ENCODE measurements at regions not wholly inside any gene's neighbourhood (a gene's known extent, or its start where the extent isn't known, plus 50 kb on each side); places are given as distances from the start of the nearest gene placed in this dataset.
"Not testable (repeated sequence)": the region's sequence is repeated elsewhere in the genome, so short reads cannot be mapped to it uniquely, and the experiment has no call there.

DNA sequence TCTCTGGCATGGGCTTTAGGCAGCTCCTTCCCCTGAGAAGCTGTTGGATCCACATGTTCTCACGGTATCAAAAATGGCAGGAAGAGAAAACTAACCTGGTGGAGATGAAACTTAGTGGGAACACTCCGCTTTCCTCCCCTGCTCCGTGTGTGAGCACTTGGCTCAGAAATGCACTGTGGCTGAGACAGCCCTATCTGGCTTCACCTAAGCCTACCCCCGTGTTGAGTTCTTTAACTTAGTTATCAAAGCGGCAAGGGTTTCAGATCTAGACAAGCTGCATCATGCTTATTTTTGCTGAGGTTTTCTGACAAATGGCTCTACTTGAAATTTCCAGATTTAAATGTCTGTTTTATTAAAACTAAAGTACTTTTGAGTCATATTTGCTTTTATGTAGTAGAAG lies 221.6 kb upstream of the PLGLB2 start:
- H3K9me3 ChIP-seq (ENCODE audit: control insufficient read depth in 1 of 2, low read length in 2 of 2); H3K9ac ChIP-seq (ENCODE audit: low read depth in 1 of 2, low read length in 2 of 2); H3K27ac ChIP-seq (ENCODE audit: low read depth, low read length); H3K4me1 ChIP-seq (ENCODE audit: control insufficient read depth in 1 of 2, insufficient read depth in 2 of 2, low read length in 2 of 2); H3K36me3 ChIP-seq (ENCODE audit: control insufficient read depth in 1 of 2, insufficient read depth in 2 of 2, low read length in 2 of 2); H3K27me3 ChIP-seq (ENCODE audit: control insufficient read depth in 1 of 2, insufficient read depth in 2 of 2, low read length in 2 of 2); H3K4me3 ChIP-seq (ENCODE audit: low read depth in 1 of 2, low read length in 2 of 2): not testable (repeated sequence)

DNA sequence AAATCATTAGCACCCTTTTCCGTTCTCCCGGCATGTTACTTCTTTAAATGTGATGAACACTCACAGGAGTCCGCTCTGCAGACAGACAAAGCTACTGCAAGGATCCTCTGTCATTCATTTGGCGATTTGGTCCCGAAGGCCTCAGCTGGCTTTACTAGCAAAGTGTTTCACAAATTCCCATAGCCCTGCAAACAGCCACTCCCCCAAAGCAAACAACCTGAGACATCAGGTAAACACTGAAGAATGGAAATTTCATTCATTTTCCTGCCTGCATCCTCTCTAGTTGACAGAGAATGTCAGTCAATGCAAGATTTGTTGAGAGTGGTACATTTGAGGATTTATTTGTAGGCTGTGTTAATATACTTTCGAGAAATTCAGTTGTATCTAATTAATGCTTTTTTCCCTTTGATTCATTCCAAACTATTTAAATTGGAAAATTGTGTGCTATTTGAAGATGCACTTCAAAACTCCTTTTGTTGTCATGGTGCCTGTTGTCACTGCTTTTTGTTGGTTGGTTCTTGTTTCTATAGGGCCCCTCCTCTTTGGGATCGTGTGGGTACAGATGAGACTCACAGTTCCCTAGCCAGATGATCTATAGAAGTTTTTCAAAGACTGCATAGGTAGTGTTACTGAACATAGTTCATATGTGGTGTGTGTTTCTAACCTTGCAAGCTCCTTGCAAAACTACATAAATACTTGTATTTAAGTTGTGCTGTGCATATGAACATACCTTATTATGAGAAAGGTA lies 215.7 kb upstream of the PLGLB2 start:
- H3K27me3 ChIP-seq (ENCODE audit: control insufficient read depth in 1 of 2, insufficient read depth in 2 of 2, low read length in 2 of 2); H3K4me1 ChIP-seq (ENCODE audit: control insufficient read depth in 1 of 2, insufficient read depth in 2 of 2, low read length in 2 of 2); H3K27ac ChIP-seq (ENCODE audit: low read depth, low read length); H3K4me3 ChIP-seq (ENCODE audit: low read depth in 1 of 2, low read length in 2 of 2); H3K36me3 ChIP-seq (ENCODE audit: control insufficient read depth in 1 of 2, insufficient read depth in 2 of 2, low read length in 2 of 2); H3K9me3 ChIP-seq (ENCODE audit: control insufficient read depth in 1 of 2, low read length in 2 of 2); H3K9ac ChIP-seq (ENCODE audit: low read depth in 1 of 2, low read length in 2 of 2): not testable (repeated sequence)

DNA sequence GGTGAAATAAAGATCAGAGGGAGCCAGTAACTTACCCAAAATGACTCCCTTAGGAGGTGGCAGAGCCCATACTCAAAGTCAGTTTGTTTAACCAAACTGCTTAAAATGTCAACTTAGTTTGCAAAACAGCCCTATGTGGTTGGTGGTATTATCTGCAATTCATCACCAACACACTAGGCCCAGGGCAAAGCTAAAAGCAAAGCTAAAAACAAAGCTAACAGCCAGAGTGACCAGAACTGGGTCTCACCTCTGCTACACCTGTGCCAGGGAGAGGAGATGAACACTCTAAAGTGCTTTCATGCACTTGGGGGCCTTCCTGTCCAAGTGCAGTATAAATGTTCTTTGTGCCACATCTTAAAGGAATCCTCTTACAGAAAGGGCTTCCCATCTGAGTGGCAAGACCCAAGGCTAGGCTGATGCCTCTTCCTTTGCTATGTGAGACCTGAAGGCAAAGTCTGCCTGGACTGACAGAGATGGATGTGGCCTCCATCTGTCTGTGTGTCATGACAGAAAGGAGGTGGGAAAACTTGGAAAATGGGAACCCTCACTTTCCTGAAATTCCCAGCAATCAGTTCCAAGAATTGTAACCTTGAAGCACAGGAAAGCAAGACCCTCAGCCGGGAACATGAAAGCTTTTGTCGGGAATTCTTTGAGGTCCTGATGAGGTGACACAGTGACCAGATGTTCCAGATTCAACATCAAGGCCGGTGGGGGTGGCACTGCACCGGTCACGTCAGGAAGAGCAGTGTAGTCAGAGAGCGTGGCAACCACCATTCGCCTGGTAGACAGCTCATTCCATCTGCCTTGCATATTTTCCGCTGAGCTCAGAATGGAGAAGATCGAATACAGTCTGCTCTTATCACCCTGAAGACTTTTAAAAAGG lies 214.3 kb upstream of the PLGLB2 start:
- not testable (repeated sequence) for H3K27me3 ChIP-seq (ENCODE audit: control insufficient read depth in 1 of 2, insufficient read depth in 2 of 2, low read length in 2 of 2); H3K4me3 ChIP-seq (ENCODE audit: low read depth in 1 of 2, low read length in 2 of 2); H3K27ac ChIP-seq (ENCODE audit: low read depth, low read length); H3K36me3 ChIP-seq (ENCODE audit: control insufficient read depth in 1 of 2, insufficient read depth in 2 of 2, low read length in 2 of 2); H3K4me1 ChIP-seq (ENCODE audit: control insufficient read depth in 1 of 2, insufficient read depth in 2 of 2, low read length in 2 of 2); H3K9ac ChIP-seq (ENCODE audit: low read depth in 1 of 2, low read length in 2 of 2); H3K9me3 ChIP-seq (ENCODE audit: control insufficient read depth in 1 of 2, low read length in 2 of 2)

DNA sequence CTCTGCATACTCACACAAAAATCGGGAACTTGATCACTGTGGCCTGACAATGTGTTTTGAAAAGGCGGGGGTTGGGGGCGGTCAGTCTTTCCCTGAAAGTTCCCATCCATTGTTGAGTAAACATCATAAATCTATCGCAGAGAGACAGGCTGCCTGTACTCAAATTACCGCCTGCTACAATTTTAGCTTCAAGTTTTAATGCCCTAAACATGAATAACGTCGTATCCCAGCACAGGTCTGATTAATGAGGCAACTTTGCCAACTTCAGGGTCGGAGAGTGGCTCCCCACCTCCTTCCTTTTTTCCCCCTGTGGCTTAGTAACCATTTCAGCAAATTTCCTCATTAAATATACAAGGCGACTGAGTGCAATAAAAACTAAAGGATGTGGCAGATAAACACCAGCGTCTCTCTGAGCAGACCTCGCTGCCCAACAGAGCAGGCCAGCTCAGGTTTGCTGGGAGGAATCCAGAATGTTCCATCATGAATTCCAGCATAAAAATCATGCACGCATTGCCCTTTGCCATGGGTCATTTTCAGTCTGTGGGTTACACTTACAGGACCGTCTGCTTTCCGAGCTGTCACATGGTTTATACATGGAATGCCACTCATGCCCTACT lies 213.5 kb upstream of the PLGLB2 start:
- not testable (repeated sequence) for H3K27ac ChIP-seq (ENCODE audit: low read depth, low read length); H3K27me3 ChIP-seq (ENCODE audit: control insufficient read depth in 1 of 2, insufficient read depth in 2 of 2, low read length in 2 of 2); H3K9me3 ChIP-seq (ENCODE audit: control insufficient read depth in 1 of 2, low read length in 2 of 2); H3K4me3 ChIP-seq (ENCODE audit: low read depth in 1 of 2, low read length in 2 of 2); H3K9ac ChIP-seq (ENCODE audit: low read depth in 1 of 2, low read length in 2 of 2); H3K4me1 ChIP-seq (ENCODE audit: control insufficient read depth in 1 of 2, insufficient read depth in 2 of 2, low read length in 2 of 2); H3K36me3 ChIP-seq (ENCODE audit: control insufficient read depth in 1 of 2, insufficient read depth in 2 of 2, low read length in 2 of 2)

DNA sequence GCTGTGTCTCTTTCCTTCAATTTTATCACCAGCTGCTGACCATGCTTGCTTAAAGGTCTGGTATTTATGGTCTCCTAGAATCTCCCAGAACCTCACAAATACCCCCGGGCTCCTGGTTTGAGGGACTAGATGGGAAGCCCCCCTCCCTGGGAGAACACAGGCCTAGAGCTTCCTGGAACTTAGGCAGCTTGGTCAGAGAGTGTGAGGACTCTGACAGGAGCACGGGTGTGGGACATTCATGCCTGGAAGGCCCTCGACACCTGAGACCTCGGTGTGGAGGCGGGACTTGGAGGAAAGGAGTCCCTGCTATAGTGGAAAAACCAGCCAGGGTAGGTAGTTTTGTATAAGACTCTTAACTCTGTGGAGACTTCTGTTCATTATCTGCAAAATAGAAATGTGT lies 211.5 kb upstream of the PLGLB2 start:
- not testable (repeated sequence) for H3K9ac ChIP-seq (ENCODE audit: low read depth in 1 of 2, low read length in 2 of 2); H3K36me3 ChIP-seq (ENCODE audit: control insufficient read depth in 1 of 2, insufficient read depth in 2 of 2, low read length in 2 of 2); H3K27ac ChIP-seq (ENCODE audit: low read depth, low read length); H3K9me3 ChIP-seq (ENCODE audit: control insufficient read depth in 1 of 2, low read length in 2 of 2); H3K4me3 ChIP-seq (ENCODE audit: low read depth in 1 of 2, low read length in 2 of 2); H3K4me1 ChIP-seq (ENCODE audit: control insufficient read depth in 1 of 2, insufficient read depth in 2 of 2, low read length in 2 of 2); H3K27me3 ChIP-seq (ENCODE audit: control insufficient read depth in 1 of 2, insufficient read depth in 2 of 2, low read length in 2 of 2)

DNA sequence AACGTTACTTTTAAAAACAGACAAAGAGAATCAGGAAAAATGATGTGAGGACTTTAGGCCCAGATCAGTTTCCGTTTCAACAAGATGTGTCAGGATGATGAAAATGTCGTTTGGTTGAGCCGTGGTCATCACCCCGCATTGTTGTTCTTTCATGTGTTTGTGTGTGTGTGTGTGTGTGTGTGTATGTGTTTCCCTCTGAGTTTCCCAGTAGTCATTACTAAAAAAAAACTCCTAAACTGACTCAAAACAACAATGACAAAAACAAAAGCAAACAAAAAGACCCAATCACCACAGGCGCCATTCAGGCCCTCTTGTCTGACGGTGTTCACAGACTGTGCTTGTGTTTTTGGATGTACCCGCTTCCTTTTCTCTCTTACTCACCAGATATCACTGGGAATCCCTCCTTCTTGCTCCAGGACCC lies 210.6 kb upstream of the PLGLB2 start:
- not testable (repeated sequence) for H3K27me3 ChIP-seq (ENCODE audit: control insufficient read depth in 1 of 2, insufficient read depth in 2 of 2, low read length in 2 of 2); H3K4me1 ChIP-seq (ENCODE audit: control insufficient read depth in 1 of 2, insufficient read depth in 2 of 2, low read length in 2 of 2); H3K27ac ChIP-seq (ENCODE audit: low read depth, low read length); H3K4me3 ChIP-seq (ENCODE audit: low read depth in 1 of 2, low read length in 2 of 2); H3K9me3 ChIP-seq (ENCODE audit: control insufficient read depth in 1 of 2, low read length in 2 of 2); H3K9ac ChIP-seq (ENCODE audit: low read depth in 1 of 2, low read length in 2 of 2); H3K36me3 ChIP-seq (ENCODE audit: control insufficient read depth in 1 of 2, insufficient read depth in 2 of 2, low read length in 2 of 2)

DNA sequence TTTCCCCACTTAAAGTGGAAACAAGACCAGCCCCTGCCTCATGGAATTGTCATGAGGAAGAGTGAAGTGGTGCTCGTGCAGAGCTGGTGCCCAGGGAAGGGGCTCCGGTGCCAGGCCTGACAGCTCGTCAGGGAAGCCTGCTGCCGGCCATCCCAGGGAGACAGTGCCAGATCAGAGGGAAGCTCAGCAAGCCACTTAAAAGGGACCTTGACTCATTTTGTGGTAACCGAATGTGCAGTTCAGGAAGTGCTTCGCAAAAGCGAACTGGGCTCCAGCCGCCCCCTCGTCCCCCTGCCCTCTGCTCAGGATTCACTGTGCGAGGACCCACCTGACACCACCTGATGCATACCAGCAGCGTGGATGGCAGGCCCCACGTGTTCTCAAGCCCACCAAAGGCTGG lies 209.6 kb upstream of the PLGLB2 start:
- not testable (repeated sequence) for H3K36me3 ChIP-seq (ENCODE audit: control insufficient read depth in 1 of 2, insufficient read depth in 2 of 2, low read length in 2 of 2); H3K27ac ChIP-seq (ENCODE audit: low read depth, low read length); H3K9me3 ChIP-seq (ENCODE audit: control insufficient read depth in 1 of 2, low read length in 2 of 2); H3K27me3 ChIP-seq (ENCODE audit: control insufficient read depth in 1 of 2, insufficient read depth in 2 of 2, low read length in 2 of 2); H3K9ac ChIP-seq (ENCODE audit: low read depth in 1 of 2, low read length in 2 of 2); H3K4me3 ChIP-seq (ENCODE audit: low read depth in 1 of 2, low read length in 2 of 2); H3K4me1 ChIP-seq (ENCODE audit: control insufficient read depth in 1 of 2, insufficient read depth in 2 of 2, low read length in 2 of 2)

DNA sequence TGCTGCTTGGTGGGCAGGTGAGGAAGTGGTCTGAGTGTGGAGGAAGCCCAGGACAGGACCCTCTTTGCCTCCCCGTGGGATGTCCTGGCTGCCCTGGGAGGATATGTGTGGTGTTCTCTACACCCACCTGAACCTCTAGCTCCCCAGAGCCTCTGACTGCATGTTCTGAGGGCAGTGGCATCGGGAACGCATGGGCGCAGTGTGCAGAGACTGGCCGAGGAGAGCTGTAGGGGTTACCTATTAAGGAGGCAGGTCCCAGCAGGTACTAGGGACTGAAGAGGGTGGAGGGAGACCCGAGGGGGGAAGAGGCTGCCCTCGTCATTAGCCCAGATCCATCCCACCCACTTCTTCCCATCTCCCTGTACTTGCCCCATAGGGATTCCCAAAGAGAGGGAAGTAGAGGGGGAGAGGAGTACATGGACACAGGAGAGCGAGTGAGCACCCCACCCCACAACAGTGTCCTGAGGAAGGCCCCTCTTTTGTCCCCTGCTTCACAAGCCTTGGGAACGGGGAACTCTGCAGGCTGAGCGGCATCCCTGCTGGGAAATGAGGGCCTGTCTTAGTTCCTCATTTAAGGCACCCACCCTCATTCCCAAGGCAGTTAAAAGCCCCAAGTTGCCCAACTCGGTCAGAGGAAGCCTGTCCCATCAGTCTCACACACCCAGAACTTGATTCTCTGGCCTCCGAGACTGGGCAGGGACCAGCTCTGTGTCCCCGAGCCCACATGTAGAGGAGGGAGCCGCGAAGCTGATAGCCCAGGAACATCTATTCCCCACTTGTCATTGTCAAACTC lies 208.5 kb upstream of the PLGLB2 start:
- not testable (repeated sequence) for H3K4me1 ChIP-seq (ENCODE audit: control insufficient read depth in 1 of 2, insufficient read depth in 2 of 2, low read length in 2 of 2); H3K36me3 ChIP-seq (ENCODE audit: control insufficient read depth in 1 of 2, insufficient read depth in 2 of 2, low read length in 2 of 2); H3K27me3 ChIP-seq (ENCODE audit: control insufficient read depth in 1 of 2, insufficient read depth in 2 of 2, low read length in 2 of 2); H3K4me3 ChIP-seq (ENCODE audit: low read depth in 1 of 2, low read length in 2 of 2); H3K27ac ChIP-seq (ENCODE audit: low read depth, low read length); H3K9me3 ChIP-seq (ENCODE audit: control insufficient read depth in 1 of 2, low read length in 2 of 2); H3K9ac ChIP-seq (ENCODE audit: low read depth in 1 of 2, low read length in 2 of 2)

DNA sequence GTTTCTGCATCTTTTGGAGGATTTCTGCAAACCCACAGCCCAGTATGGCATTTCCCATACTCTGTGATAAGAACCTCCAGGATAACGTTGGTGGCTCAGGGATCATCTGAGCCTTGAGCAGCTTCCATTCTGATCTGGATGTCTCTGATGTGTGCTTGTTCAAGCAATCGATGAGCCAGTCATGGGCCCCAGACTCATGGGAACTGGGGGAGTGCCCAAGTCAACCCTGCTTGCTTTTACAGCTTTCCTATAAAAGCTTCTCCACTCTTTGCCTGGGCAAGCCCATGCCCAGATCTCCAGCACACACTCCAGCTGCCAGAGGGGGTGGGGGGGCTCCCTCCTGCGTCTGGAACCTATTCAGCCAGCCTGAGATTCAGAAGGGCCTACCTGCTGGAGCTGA lies 207.6 kb upstream of the PLGLB2 start:
- H3K9me3 ChIP-seq (ENCODE audit: control insufficient read depth in 1 of 2, low read length in 2 of 2); H3K27me3 ChIP-seq (ENCODE audit: control insufficient read depth in 1 of 2, insufficient read depth in 2 of 2, low read length in 2 of 2); H3K4me1 ChIP-seq (ENCODE audit: control insufficient read depth in 1 of 2, insufficient read depth in 2 of 2, low read length in 2 of 2); H3K4me3 ChIP-seq (ENCODE audit: low read depth in 1 of 2, low read length in 2 of 2); H3K9ac ChIP-seq (ENCODE audit: low read depth in 1 of 2, low read length in 2 of 2); H3K36me3 ChIP-seq (ENCODE audit: control insufficient read depth in 1 of 2, insufficient read depth in 2 of 2, low read length in 2 of 2); H3K27ac ChIP-seq (ENCODE audit: low read depth, low read length): not testable (repeated sequence)

Data from duodenal mucosa (tissue), 2 donors.